ENCODE measurements at regions not wholly inside any gene's neighbourhood (a gene's known extent, or its start where the extent isn't known, plus 50 kb on each side); places are given as distances from the start of the nearest gene placed in this dataset.

GRCh38 chr1:229999004-229999670 is 67.9 kb upstream of the GALNT2 start:
- DNase-seq (ENCODE audit: low read depth): no peak
- H3K4me3 ChIP-seq (ENCODE audit: low read depth, low read length): no peak overlapping the region
- TF ChIP-seq CTCF (IDR thresholded peaks at IDR 0.05; ENCODE audit: insufficient read depth, low read length): no peak

DNA sequence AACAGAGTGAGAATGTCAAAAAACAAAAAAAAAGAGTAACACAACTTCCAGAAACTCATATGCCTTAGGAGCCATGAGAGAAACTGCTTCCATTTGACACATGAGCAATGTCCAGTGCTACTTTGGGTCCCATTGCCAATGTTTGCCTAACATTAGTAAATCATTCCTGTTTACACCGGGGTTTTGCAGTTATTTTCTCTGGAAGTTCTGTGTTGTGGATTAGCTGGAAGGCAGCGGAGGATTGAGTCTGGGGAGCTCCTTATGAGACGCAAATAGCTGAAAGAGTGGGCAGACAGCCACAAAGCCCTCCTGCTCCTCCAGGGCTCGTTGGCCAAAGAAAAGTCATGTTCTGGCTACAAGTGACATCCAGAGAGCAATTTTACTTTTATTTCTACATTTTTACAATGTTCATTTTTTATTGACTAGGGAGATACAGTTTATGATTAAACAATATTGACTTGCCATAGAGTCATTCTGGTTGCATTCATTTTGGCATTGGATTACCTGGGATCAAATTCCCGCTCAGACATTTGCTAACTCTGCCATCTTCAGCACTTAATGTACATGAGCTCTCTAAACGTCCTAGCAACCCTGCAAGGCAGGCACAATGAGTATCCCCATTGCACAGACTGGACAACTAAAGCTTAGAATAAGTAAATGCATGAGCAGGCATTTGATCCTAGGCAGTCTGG is 66.4 kb upstream of the GALNT2 start:
- no peak for DNase-seq (ENCODE audit: low read depth)
- H3K4me3 ChIP-seq (ENCODE audit: low read depth, low read length): no peak overlapping the region
- no peak for TF ChIP-seq CTCF (IDR thresholded peaks at IDR 0.05; ENCODE audit: insufficient read depth, low read length)

DNA sequence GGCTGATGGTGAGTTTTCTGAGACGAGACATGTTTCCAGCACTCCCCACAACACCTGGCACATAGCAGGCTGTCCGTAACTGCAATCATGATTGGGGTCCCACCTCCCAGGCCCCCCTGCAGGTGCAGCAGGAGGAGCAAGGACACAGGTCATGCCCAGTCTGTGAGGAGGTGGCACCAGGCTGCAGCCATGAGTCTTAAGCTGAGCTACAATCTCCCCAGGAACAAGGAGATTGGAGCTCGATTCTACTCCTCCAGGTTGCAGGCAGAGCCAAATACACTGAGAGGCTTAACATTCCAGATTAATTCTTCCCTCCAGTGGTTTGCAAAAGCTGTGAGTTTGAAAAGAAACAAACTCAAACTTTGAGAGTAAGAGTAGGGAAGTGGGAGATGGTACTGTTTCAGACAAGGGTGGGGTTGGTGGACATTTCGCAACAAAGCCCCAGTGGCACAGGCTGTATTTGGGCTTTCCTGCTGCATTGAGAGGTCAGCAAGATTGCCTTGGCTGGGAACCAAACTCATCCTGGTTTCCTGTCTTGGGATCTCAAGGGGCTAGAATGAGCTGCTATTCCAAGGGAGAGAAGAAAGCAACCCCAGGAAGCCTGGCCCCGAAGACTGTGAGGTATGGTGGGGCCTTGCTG is 64.8 kb upstream of the GALNT2 start:
- no peak overlapping the region for H3K4me3 ChIP-seq (ENCODE audit: low read depth, low read length)
- DNase-seq (ENCODE audit: low read depth): no peak
- no peak for TF ChIP-seq CTCF (IDR thresholded peaks at IDR 0.05; ENCODE audit: insufficient read depth, low read length)

- H3K4me3 ChIP-seq (ENCODE audit: low read depth, low read length): no peak overlapping the region
- no peak for TF ChIP-seq CTCF (IDR thresholded peaks at IDR 0.05; ENCODE audit: insufficient read depth, low read length)
- DNase-seq (ENCODE audit: low read depth): no peak
Measured at GRCh38 chr1:230003409-230003808, 63.6 kb upstream of the GALNT2 start.

GRCh38 chr1:230005040-230005439 is 62.0 kb upstream of the GALNT2 start:
- TF ChIP-seq CTCF (IDR thresholded peaks at IDR 0.05; ENCODE audit: insufficient read depth, low read length): no peak
- H3K4me3 ChIP-seq (ENCODE audit: low read depth, low read length): no peak overlapping the region
- DNase-seq (ENCODE audit: low read depth): no peak

DNA sequence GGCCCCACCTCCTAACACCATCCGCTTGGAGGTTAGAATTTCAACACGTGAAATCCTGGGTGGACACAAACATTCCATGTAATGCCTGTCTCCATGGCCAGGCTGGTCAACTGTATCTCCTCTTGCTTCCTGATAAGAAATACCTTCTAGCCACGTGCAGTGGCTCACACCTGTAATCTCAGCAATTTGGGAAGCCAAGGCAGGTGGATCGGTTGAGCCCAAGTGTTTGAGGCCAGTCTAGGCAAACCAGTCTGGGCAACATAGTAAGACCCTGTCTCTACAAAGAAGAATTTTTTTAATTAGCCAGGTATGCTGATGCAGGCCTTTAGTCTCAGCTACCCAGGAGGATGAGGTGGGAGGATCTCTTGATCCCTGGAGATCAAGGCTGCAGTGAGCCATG is 58.3 kb upstream of the GALNT2 start:
- no peak for TF ChIP-seq CTCF (IDR thresholded peaks at IDR 0.05; ENCODE audit: insufficient read depth, low read length)
- H3K4me3 ChIP-seq (ENCODE audit: low read depth, low read length): no peak overlapping the region

More for the DNA sequence above, 58.3 kb upstream of the GALNT2 start:
- no peak for DNase-seq (ENCODE audit: low read depth)
